Activated gamma-delta T cell (primary cell): ENCODE measurements at regions not wholly inside any gene's neighbourhood (a gene's known extent, or its start where the extent isn't known, plus 50 kb on each side); places are given as distances from the start of the nearest gene placed in this dataset.

ENCODE experiments used
- DNase-seq: peaks from one replicate; lab custom pipeline; 2025; lab: John Stamatoyannopoulos, UW

DNA sequence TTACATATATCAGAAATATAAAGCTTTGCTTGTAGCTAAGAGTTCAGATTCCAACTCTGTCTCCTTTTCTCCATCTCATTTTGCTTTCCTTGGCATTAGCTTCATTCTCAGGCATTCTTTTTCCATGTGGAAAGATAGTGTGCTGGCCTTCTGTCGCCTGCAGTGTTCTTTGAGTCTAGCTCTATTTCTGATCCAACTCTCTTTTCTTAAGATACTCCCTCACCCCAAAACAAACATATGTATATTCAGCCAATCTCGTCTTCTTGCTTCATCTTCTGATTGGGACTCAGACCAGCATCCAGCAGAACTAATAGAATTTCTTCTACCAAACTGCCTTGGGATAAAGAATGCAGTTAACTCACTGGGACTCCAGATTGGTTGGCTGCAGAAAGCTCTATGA, 532.2 kb downstream of the MID1IP1 start:
- no peak for DNase-seq

DNA sequence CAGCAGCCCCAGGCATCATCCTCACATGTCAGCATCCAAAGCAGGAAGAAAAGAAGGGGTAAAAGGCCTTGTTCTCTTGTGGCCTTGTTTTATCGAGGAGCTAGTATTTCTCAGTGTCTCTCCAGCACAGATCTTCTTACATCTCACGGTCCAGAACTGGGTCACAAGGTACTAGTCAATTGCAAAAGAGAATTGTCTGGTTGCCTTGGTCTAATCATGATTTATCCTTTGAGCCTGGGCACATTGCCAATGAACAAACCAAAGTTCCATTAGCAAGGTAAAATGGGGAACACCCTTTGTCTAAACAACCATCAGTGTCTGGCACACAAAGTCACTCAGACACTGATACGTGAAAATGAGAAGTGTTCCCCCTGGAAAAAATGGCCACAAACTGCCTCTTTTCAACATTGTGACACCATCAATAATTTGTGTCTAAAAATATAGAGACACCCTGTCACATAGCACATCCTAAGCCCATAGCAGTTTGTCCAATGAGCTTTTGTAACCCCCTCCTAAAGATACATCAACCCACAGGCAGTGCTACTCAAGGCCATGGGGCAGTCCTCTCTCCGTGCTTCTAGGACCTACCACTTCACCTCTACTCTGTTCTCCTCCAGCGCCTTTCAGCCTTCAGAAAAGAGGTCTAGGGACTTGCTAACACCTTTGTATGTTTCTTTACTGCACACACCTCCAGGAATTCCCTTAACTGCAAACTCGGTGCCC, 534.4 kb downstream of the MID1IP1 start:
- DNase-seq = no peak

DNA sequence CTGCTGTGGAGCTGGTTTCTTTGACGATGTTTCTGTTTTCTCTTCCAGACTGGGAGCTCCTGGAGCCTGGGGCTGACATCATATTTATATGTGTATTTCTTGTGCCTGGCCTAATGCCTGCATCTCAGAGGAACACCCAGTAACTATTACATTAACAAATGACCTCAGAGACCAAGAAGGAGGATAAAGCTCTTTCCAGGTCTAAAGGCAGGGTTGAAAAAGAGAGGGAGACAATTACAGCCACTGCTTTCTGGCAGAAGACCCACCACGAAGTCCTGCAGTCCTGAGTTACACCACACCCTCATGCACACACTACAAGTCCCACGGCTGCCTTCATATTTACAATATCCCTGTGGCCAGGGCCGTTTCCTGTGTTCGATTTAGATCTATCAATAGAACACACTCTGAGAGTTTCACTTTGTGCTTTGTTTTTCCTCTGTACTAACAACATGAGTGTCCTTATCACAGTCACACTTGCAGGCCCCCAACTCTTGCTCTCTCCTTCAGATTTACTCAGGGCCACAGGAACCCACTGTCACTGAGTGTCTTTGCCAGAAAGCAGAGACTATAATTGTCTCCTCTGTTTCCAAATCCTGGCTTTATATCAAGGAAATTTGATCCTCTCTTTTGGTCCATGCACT, 535.5 kb downstream of the MID1IP1 start:
- no peak for DNase-seq

DNA sequence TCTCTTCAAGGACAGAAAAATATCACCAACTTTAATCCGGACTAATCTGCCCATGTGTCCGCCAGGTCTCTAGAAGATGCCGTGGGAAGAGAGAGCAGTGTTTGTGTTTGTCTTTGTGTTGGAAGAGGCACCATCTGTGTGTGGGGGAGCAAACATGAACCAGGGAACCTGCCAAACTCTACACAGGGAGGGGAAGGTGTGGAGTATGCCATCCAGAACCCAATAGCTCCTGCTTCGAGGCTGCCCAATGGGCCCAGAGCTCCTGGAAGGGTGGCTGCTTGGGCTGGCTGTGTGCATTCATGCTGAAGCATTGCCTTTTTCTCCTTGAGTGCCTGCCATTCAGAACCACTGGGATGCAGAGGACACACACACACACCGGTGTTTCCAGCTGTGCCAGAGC, 536.2 kb downstream of the MID1IP1 start:
- no peak for DNase-seq

DNA sequence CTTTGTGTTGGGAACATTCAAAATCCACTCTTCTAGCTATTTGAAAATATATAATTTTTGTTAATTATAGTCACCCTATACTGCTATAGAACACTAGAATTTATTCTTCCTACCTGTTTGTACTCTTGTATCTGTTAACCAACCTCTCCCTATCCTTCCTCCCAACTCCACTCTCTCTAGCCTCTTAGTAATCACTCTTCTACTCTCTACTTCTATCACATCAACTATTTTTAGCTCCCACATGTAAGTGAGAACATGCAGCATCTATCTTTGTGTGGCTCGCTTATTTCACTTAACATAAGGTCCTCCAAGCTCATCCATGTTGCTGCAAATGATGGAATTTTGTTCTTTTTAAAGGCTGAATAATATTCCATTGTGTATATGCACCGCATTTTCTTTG, 537.3 kb downstream of the MID1IP1 start:
- no peak for DNase-seq

DNA sequence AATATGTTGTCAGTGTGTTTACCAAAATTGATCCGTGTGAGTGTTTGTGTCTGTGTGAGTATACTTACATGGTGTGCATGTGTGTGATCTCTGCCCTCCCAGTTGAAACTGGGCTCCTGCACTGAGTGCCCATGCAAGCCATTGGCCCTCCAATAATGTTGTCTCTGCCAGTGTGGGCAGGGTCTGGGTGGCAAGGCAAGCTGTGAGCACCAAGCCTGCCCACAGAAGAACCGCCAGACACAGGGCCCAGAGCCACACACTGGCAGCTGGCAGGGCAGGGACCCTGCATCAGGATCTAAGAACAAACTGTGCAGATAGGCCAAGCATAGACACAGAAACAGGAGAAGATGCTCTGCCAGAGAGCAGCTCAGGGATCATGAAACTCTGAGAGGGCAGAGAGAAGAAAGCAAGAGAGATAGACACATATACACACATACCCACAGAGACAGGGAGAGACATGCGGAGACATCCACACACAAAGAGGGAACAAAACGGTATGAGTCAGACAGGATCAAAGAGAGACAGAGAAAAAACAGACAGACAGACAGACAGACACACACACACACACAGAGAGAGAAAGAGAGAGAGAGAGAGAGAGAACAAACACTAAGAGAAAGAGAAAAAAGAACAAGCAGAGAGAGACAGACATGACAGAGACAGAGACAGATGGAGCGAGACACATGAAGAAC, 555.0 kb downstream of the MID1IP1 start:
- DNase-seq = no peak

DNA sequence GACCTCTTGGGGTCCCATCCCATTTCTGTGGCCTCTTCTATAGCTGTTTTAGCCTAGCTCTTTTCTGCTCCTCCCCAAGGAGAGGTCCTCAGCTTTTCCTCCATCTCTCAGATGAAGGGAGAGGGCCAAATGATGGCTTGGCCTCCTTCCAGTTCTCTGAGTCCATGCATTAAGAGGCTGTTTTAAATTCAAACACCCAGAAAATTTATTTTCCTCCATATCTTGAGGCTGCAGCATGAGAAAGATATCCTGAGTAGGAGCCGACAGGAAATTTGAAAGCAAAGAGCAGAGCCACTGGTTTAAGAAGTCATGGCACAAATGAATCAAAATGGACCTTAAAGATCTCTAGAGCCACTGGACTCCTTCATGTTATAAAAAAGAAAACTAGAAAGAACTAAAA, 558.8 kb downstream of the MID1IP1 start:
- no peak for DNase-seq

DNA sequence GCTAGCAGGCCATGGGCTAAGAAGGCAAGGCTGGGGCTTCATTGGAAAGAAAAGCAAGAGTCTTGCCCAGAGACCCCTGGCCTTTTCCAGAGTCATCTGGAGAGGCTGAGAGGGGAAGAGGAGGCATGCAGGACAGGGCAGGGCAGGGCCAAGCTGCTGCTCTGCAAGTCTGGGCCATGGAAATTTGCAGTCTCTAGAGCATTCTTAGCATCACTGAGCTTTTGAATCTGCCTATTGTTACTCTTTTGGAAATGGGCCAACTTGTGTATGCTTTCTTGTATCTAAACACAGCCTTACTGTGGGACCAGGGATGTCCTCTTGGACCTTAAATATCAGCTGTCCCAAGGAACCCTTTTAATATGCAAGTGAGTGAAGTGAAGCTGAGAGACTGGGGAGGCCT, 560.5 kb downstream of the MID1IP1 start:
- DNase-seq = no peak

DNA sequence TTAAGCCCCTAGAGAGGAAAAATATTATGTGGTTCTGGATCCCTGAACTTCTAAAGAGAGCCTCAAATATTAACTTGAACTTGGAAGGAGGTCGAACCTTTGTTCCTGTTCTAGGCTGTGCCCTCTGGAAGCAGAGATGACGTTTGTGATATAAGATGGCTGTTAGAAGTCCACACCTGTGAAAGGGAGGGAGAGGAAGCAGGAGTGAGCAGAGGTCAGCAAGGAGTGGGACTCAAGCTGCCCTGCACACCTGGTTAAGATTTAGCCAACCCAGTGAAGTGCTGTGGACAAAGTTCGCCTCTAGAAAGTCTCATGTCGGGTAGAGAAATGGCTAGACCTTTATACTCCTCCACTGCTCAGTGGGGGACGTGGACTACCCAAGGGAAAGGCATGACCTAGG, 566.2 kb downstream of the MID1IP1 start:
- no peak for DNase-seq

DNA sequence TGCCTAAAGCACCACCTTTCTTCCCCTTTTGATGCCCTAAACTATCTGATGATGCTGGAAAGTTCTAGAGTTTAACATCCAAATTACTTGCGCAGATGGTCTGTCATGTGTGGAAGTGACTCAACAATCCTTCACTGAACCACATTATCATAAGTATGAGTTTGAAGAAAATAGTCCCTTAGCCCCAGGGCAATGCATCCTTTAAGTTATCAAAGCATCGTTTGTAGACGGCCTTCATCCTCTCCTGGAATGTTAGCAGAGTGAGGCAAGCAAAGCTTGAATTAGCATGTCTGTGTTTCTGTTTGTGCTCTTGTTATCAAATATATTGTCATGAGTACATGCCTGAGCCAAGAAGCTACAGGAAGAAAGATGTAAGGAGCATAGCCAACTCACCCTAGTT, 570.9 kb downstream of the MID1IP1 start:
- DNase-seq = no peak

DNA sequence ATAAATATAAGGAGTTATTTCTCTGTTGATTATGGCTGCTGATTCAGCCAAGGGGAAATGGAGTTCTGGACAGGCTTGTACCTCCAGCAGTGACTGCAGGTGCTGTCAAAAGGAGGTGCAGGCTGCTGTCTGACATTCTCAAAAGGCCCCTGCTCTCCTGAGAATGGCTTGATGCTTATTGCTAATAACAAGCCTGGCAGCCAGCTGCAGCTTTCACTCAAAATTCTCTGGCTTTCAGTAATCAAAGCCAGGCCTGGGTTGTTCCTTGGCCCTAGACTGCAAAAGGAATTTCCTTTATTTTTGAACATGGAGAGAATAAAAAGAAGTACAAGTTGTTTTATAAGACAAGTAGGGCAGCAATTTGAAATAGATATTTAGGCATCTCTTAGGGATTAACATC, 575.9 kb downstream of the MID1IP1 start:
- no peak for DNase-seq

DNA sequence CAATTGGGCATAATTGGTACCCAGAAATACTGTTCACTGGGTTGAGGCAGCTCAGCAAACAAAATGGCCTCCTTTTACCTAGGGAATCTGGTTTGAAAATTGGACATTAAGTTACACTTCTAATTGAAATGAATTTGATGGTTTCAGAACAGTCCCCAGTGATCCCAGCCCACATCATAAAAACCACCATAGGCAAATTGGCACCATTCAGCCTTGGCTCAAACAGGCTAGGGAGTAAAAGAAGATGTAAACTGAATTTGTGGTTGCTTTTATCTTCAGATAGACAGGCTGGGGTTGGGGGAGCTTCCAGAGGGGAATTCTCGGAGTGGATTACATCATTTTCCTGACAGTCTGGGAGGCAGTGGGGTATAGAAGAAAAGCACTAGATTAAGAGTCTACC, 576.5 kb downstream of the MID1IP1 start:
- DNase-seq = no peak

DNA sequence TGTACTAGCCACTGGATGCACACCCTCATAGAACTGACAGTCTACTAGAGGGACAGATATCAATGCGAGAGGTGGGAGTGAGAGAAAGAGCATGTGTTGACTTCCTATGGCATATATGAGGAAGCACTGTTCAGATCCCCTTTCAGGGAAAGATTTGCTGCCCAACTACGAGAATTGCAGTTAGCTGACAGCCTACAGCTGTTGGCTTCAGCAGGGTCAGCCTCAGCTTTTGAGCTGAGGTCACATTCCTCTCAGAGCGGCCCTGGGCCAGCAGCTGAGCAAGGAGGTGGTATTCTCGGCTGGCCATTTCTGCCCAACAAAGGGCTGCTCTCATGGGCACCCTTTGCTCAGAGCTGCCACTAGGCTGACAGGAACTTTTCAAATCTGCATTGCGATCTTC, 580.2 kb downstream of the MID1IP1 start:
- no peak for DNase-seq

DNA sequence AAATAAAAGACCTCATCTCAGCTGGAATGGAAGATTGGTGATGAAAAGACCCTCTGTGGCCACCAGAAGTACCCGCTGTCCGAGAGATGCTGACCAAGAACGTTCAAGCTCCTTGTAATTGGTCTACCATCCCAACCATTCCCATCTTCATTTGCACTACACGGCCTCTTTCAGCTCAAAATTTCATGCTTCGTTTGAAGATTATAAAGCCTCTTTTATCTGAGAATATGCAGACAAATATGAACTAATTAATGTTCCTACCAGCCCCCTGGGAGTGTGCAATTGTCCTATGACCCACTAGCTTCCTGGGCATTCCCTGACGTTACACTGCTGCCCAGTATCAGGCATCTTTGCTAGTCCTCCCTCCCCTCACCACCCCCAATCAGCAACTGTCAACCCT, 583.7 kb downstream of the MID1IP1 start:
- no peak for DNase-seq

DNA sequence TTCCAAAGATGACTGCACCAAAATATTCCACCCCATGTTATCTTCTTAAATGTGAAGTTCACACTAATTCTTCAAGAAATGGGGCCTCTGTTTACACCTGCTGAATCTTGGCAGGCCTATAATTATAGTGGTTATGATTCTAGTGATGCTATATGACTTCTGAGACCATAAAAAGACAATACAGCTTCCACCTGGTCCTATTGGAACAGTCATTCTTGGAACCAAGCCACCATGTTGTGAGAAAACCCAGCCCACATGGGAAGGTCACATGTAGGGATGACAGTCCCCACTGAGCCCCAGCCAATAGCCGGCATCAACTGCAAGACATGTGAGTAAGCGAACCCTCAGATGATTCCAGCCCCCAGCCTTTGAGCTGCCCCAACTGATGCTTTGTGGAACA, 587.5 kb downstream of the MID1IP1 start:
- no peak for DNase-seq

DNA sequence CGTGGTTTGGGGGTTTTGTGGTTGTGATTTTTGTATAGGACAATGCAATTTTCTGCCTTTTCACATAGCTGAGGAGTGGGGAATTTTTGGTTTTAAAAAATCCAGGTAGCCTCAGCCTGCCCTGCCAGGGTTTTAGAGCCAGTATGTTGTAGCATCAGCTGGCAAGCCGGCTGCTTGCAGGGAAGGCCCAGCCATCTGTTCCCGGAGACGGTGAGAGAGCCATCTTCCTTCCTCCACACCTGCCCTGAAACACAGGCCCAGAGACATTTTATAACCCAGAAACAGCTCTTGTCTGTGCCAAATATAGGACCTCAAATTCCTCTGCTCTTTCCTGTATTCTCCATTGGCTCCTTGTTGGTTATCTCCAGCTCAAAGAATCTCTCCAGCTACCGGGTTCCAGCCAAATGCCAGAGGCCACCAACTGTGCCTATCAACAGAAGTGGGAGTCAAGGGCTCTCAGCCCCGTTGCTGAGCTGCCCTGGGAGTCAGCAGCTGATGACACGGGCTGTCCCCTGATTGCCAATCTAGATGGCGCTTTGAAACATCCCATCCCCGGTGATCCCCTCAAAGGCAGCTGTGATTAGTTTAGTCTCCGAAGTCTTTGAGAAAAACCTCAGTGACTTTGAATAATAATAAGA, 595.2 kb downstream of the MID1IP1 start:
- DNase-seq = no peak

DNA sequence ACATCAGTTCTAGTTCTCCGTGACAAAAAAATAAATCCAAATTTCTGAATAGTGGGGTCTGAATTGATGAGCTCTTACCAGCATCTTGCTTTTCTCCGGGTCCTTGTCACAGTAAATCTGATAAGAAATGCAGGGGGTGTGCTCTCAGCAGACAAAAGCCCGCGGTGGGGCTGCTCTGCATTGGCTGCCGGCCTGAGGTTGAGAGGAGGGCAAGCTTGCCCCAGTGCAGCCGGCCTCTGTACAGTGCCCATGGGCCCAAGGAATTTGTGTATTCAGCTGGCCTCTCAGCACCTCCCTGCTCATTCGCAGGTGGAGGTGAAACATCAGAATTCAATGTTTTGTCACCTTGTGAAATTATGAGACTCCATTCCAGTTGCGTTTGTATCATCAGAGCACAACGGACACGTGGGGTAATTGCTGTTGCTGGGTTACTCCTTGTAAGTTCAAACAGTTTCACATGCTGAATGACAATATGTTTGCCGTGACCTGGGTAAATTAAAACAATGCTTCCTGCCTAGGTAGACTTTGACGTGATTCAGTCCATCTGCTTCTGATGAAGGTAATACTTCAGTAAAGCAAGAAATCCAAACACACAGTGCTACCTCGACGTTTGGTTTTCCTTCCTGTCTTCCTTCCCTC, 596.4 kb downstream of the MID1IP1 start:
- DNase-seq = no peak

DNA sequence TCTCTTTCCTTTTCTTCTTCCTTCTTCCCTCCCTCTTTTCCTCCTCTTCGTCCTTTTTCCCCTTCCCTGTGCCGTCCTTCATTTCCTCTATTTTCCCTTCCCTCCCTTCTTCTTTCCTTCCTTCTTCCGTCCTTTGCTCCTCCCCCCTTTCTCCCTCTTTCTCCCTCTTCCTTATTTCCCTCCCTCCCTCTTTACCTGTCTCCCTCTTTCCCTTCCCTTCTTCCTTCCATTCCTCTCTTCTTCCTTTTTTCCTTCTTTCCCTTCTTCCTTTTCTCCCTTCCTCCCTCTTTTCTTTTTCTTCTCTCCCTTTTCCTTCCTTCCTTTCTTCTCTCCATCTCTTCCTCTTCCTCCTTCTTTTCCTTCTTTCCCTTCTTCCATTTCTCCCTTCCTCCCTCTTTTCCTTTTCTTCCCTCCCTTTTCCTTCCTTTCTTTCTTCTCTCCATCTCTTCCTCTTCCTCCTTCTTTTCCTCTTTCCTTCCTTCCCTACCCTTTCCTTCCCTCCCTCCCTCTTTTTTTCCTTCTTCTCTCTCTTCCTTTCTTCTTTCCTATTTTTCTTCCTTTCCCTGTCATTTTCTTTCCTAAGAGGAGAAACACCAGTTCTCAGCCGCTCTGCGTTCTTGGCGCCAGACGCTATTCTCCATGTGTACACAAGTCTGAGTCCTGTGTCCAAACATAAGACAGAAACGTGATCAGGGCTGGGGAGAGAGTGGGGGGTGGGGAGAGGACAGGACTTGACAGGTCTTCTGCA, 597.1 kb downstream of the MID1IP1 start:
- no peak for DNase-seq

DNA sequence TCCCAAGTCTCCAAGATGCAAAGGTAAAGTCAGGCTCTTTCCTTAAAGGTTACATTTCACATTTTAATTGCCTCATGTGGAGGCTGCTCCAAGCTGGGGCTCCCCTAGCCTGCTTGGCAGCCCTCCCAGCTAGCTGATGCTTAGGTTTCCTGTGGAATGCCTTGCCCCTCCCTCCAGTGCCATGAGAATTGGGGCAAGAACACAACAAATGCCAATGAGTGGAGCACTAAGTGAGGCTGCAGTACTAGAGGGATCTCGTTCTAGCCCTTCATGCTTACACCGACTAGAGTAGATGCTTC, 597.7 kb downstream of the MID1IP1 start:
- DNase-seq = no peak

DNA sequence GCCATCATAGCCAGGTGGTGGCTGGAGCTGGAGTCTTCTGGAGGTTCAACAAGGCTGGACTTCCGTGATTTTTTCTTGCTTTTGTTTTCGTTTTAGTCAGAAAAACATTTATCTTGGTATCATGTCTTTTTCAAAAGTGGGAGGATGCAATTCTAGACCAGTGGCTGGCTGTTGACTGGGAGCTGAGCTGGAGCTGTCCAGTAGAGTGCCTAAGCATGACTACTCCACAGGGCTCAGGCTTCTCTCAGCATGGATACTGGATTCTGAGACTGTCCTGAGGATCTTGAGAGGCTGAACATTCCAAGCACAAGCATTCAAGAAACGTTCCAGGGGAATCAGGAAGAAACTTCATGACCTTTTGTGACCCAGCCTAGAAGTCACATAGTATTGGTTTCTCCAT, 598.1 kb downstream of the MID1IP1 start:
- no peak for DNase-seq

DNA sequence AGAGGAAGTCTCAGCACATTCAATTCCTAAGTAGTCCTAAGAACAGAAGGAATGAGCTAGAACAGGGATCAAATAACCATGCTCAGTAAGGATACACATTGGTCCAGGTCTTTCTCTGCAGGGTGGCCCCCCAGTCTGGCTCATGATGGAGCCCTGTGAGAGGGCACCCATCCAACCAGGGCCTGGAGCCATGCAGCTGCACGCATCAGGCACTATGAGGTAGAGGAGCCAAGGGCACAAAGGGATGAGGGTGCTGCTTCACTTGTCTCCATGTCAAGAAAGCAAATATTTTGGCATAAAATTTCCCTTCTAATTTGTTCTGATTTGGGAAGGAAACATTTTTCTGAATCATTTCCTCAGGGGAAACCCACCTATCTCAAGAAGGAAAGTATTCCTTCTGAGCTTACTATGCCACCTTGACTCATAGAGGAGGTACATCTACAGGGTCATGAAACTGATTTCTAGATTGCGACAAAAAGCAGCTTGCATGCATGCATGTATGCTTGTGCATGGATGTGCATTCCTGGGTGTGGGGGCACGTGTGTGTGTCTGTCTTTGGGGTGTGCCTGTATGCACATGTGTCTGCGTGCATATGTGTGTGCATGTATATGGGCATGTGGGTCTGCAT, 600.3 kb downstream of the MID1IP1 start:
- no peak for DNase-seq
